ENCODE measurements at regions not wholly inside any gene's neighbourhood (a gene's known extent, or its start where the extent isn't known, plus 50 kb on each side); places are given as distances from the start of the nearest gene placed in this dataset.

DNA sequence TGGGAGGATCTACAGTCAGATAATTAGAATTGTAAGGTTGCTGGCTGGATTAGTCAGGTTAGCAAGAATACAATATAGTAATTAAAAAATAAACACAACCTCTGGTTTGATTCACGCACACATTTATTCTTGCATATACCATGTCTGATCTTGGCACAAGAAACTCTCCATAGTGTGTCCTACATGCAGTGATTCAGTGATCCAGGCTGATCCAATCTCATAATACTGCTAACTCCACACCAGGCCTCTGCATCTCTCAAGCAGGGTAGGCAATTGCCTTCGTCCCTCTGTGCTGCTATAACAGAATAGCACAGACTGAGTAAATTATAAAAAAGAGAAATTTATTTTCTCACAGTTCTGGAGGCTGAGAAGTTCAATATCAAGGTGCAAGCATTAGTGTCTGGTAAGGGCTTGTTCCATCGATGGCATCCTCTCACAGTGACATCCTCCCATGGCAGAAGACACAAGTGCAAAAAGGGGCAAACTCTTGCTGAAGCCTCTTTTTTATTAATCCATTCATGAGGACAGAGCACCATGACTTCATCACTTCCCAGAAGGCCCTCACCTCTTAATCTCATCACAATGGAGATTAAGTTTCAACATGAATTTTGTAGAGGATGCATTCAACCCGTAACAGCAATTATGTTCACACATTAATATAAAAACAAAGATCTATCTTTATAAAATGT lies 741.0 kb upstream of the NCAM2 start:
- in situ Hi-C loops (cut with HindIII; ENCODE audit: low pct_unique_long_range_greater_than_20kb, low sequenced_read_pairs): no loop called here
- no peak for DNase-seq (ENCODE audit: low read depth in 1 of 2, low spot score in 1 of 2)
- no peak for TF ChIP-seq JUND (IDR thresholded peaks at IDR 0.05; ENCODE audit: low read depth)

DNA sequence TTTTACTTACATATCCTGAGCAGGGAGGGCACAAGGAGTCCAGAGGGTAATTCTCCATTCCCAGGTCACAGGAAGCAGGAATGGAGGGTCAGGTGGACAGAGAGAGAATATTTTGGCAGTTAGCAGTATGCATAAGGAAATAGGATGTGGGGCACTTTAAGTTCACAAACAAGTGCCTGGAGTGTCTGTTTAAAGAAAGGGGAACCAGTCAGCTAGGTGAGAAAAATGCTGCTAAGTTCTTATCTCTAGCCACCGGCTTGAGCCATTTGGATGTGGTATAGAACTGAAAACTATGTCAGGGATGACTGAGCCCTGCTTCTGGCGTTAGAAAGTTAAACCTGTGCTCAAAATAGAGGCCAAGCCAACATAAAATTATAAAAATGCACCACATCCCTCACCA lies 739.7 kb upstream of the NCAM2 start:
- DNase-seq (ENCODE audit: low read depth in 1 of 2, low spot score in 1 of 2): no peak
- TF ChIP-seq JUND (IDR thresholded peaks at IDR 0.05; ENCODE audit: low read depth): no peak
- in situ Hi-C loops (cut with HindIII; ENCODE audit: low pct_unique_long_range_greater_than_20kb, low sequenced_read_pairs): no loop called here

DNA sequence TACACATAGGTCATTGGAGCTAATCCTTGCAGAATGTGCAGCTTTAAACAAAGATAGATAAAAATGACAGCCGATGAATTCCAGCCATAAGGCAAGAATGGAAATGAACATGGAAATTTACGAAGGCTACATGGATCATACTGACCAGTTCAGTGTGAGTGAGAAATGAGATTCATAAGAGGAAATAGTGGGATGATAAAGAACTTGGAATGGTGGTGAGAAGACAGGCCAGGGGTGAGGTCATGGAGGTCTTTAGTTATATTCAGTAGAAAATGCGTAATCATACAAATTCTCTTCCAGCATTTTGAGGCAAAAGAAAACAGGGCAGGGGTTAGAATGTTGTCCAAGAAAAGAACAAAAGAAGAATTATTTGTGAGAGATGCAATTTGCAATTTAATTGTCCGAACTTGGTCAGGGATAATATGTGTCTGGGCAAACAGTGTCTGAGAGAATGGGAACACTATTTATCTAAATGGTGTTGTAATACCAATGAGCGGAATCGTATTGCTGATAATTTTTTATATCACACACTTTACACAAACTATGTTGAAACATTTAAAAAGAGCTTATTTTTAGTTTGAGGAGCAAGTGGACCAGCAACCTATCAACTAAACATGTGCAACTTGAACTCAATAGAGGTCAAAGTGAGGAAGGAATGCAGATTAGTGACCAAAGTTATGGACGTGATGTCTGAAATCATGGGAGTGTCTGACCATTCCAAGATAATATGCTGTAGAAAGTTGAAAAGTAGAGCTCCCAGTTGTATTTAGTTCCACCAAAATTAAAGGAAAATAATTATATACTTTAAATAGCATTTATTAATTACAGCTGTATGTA lies 739.0 kb upstream of the NCAM2 start:
- in situ Hi-C loops (cut with HindIII; ENCODE audit: low pct_unique_long_range_greater_than_20kb, low sequenced_read_pairs): no loop called here
- DNase-seq (ENCODE audit: low read depth in 1 of 2, low spot score in 1 of 2): no peak
- TF ChIP-seq JUND (IDR thresholded peaks at IDR 0.05; ENCODE audit: low read depth): no peak

DNA sequence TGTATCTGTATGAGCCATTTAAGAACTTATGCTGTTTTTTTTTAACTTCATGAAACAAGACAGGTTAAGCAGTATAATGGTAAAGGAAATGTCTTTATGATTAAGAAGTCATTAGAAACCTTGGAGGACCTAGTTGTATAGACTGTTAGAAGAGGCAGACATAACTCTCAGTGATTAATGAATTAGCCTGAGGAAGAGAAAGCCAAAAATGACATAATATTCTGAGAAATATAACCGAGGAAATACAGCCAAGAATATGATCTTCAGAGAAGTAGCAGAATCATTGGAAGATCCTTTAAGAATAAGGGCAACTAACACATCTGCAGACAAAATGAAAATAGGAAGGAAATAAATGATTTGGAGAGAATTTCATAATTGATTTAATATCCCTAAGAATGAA lies 738.1 kb upstream of the NCAM2 start:
- no peak for DNase-seq (ENCODE audit: low read depth in 1 of 2, low spot score in 1 of 2)
- in situ Hi-C loops (cut with HindIII; ENCODE audit: low pct_unique_long_range_greater_than_20kb, low sequenced_read_pairs): no loop called here
- no peak for TF ChIP-seq JUND (IDR thresholded peaks at IDR 0.05; ENCODE audit: low read depth)

DNA sequence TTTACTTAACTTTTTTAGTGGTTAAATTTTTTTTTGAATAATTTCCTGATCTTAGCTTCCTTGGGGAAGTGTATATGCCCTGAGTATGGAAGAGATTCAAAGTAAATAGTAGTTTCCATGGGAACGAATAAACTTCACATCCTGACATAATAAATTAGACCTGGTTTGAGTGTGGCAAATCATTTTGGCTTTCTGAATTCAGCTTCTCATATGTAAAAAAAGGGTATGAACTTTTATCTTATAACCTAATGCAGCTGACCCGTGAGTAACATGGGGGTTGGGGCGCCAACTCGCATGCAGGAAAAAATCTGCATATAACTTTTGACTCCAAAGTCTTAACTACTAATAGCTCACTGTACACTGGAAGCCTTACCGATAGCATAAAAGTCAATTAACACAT lies 736.8 kb upstream of the NCAM2 start:
- no peak for DNase-seq (ENCODE audit: low read depth in 1 of 2, low spot score in 1 of 2)
- in situ Hi-C loops (cut with HindIII; ENCODE audit: low pct_unique_long_range_greater_than_20kb, low sequenced_read_pairs): no loop called here
- TF ChIP-seq JUND (IDR thresholded peaks at IDR 0.05; ENCODE audit: low read depth): no peak

DNA sequence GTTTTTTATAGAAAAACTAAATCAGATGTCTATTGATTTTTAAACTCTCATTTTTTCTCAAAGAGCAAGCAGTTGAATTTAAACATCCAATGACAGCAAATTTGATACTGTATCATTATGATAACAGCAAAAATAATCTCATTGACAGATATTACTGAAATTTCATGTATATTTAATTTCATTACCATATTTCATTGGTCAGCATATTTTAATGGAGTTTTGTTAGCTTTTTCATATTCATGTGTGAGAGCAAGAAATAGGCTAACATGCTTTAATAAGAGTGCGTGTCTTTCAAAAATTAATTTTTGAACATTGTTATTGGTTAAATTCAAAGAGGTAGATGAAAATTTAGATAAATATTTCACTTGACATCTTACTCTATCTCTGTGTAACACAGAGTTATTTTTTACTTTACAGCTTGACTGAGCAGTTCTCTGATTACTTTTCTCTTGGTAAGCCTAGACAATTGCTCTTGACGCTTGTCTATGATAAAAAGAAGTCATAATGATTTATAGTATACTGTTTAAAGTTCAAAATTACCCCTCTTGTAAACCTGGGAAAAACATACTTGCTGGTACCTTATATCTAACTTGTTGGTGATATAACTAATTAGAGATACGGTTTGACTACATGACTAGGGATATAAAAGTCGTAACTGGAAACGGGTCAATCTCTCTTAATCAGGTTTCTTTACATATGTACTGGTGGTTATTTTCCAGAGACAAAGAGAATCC lies 732.3 kb upstream of the NCAM2 start:
- no peak for TF ChIP-seq JUND (IDR thresholded peaks at IDR 0.05; ENCODE audit: low read depth)
- DNase-seq (ENCODE audit: low read depth in 1 of 2, low spot score in 1 of 2): no peak
- in situ Hi-C loops (cut with HindIII; ENCODE audit: low pct_unique_long_range_greater_than_20kb, low sequenced_read_pairs): no loop called here

DNA sequence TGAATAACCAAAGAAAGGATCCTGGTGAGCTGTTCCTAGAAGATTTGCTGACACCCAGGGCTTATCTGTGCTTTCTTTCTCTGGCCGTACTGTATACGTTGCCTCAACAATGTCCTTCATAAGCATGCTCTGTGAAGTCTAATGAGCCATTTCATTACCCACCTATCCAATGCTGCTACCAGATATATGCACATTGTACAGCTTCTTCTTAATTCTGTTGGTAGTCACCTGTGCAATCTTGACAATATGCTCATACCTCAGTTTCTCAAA lies 731.8 kb upstream of the NCAM2 start:
- TF ChIP-seq JUND (IDR thresholded peaks at IDR 0.05; ENCODE audit: low read depth): no peak
- DNase-seq (ENCODE audit: low read depth in 1 of 2, low spot score in 1 of 2): no peak

DNA sequence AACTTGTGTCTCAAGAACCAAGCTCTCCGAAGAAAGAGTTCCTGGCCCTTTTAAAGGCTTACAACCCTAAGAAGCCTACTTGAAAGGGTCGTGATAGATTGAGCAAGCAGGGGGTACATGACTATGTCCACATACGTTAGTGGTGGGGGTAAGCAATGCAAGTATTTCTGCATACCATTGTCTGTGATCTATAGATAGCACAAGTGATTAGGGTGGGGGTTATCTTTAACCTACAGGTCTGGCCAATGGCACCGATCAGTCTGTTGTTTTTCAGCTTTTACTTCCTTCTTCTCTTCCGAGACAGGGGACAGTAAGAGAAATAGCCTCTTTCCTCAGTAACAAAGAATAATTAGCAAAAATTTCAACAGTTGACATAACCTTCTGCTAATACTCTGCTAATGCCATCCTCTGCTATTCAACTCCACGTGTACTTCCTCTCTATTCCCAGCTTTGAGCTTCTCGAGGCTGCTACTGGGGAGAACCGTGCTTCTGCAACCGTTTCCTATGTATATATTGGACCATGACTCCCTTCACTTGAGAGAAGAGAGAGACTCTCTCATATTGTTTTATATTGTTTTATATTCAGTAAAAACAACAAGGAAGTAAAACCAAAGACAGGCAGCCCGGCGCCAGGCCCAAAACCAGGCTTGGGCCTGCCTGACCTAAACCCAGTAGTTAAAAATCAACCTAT lies 727.7 kb upstream of the NCAM2 start:
- in situ Hi-C loops (cut with HindIII; ENCODE audit: low pct_unique_long_range_greater_than_20kb, low sequenced_read_pairs): no loop called here
- DNase-seq (ENCODE audit: low read depth in 1 of 2, low spot score in 1 of 2): no peak
- no peak for TF ChIP-seq JUND (IDR thresholded peaks at IDR 0.05; ENCODE audit: low read depth)

More for the DNA sequence above, 731.8 kb upstream of the NCAM2 start:
- in situ Hi-C loops (cut with HindIII; ENCODE audit: low pct_unique_long_range_greater_than_20kb, low sequenced_read_pairs): no loop called here

DNA sequence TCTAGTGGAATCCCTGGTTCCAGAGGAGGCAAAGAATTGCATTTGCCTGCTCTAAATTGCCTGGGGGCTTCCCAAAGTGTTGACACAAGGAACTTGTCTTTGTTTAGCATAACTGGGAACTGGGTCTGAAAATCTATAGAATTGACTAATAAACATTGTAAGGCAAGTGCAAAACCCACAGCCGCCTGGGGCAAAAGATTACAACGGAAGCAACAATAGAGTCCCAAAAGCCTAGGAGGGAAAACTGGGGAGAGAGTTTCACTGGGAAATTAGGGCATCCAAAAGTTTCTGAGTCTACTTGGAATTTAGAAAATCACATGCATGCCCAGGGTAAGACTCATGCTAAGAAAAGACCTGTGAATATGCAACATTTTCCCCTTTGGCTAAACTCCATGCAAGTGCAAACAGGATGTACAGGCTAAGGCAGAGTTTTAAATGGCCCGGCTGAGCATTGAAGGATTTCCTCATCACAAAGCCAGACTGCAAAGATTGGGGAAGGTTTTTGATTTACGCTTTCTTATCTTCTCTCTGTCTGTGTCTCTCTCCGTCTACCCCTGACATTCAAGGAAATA lies 725.3 kb upstream of the NCAM2 start:
- peak in 1 of 2 experiments; percentile 47 for DNase-seq (ENCODE audit: low read depth in 1 of 2, low spot score in 1 of 2)
- in situ Hi-C loops (cut with HindIII; ENCODE audit: low pct_unique_long_range_greater_than_20kb, low sequenced_read_pairs): no loop called here
- TF ChIP-seq JUND (IDR thresholded peaks at IDR 0.05; ENCODE audit: low read depth): no peak

DNA sequence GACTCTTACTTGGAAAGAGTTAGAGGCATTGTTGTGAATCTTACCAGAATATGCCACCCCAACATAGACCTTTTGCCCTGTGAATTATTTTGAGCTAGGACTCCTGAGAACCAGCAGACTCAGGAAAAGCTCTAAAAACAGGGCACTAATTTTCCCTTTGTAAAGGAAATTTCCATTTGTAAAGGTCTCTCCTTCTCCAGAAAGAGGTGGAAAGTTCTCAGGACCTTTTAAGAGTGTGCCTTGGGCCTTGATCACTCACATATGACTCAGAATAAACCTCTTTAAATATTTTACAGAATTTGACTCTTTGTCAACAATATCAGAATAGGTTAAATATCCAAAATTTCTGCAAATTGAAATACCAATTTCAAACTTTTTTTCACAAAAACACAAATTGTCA lies 721.8 kb upstream of the NCAM2 start:
- DNase-seq (ENCODE audit: low read depth in 1 of 2, low spot score in 1 of 2): no peak
- no peak for TF ChIP-seq JUND (IDR thresholded peaks at IDR 0.05; ENCODE audit: low read depth)
- in situ Hi-C loops (cut with HindIII; ENCODE audit: low pct_unique_long_range_greater_than_20kb, low sequenced_read_pairs): no loop called here

DNA sequence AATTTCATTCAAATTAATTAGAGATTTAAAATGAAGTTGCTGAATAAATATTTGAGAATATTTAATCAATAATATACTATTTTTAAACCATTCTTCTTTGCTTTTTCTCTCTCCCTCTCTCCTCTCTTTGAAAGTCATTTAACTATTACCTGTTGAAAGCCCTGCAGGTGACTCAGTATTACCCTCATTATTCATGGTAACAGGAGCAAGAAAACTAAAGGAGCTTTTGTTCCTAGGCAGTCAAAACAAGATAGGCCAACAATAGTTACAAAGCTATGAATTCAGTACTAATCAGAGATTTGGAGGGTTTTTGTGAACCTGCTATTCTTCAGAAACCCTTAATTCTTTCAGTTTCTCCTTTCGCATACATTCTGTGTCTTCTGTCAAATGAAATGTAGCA lies 721.3 kb upstream of the NCAM2 start:
- in situ Hi-C loops (cut with HindIII; ENCODE audit: low pct_unique_long_range_greater_than_20kb, low sequenced_read_pairs): no loop called here
- TF ChIP-seq JUND (IDR thresholded peaks at IDR 0.05; ENCODE audit: low read depth): no peak
- DNase-seq (ENCODE audit: low read depth in 1 of 2, low spot score in 1 of 2): no peak

DNA sequence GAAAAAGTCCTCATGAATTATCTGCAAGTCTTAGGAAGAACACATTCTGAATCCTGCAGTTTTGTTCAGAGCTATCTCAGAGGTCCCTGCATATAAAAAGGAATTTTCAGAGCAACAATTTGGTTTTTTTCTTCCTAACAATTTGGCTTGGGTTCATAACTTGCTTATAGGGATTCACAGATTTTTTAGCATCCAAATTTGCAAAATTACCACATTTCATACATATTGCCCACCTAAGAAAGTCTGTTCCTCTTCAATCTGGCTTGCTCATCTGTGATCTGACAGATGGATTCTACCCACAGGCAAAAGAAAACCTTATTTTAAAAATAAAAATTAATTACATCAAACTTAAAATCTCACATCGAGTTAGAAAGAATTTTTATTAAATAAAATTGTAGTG lies 714.4 kb upstream of the NCAM2 start:
- no peak for DNase-seq (ENCODE audit: low read depth in 1 of 2, low spot score in 1 of 2)
- in situ Hi-C loops (cut with HindIII; ENCODE audit: low pct_unique_long_range_greater_than_20kb, low sequenced_read_pairs): no loop called here
- TF ChIP-seq JUND (IDR thresholded peaks at IDR 0.05; ENCODE audit: low read depth): no peak
